SHP77 (cell line): ENCODE measurements at regions not wholly inside any gene's neighbourhood (a gene's known extent, or its start where the extent isn't known, plus 50 kb on each side); places are given as distances from the start of the nearest gene placed in this dataset.
"Not testable (repeated sequence)": the region's sequence is repeated elsewhere in the genome, so short reads cannot be mapped to it uniquely, and the experiment has no call there.

Source experiments
- DNase-seq, 2 experiments: peaks; one replicate each; lab custom pipeline; 2025; lab: John Stamatoyannopoulos, UW

GRCh38 chr9:100813871-100814270, 214.7 kb upstream of the PLPPR1 start:
- no peak for DNase-seq

- no peak for DNase-seq
Observed at GRCh38 chr9:100819980-100820379, 208.5 kb upstream of the PLPPR1 start.

GRCh38 chr9:100833035-100833434, 195.5 kb upstream of the PLPPR1 start:
- not testable (repeated sequence) for DNase-seq

- DNase-seq, result no peak
Observed at GRCh38 chr9:100838857-100839256, 189.7 kb upstream of the PLPPR1 start.

- no peak for DNase-seq
Observed at GRCh38 chr9:100848726-100849125, 179.8 kb upstream of the PLPPR1 start.

GRCh38 chr9:100852088-100852487, 176.4 kb upstream of the PLPPR1 start:
- DNase-seq, result no peak

GRCh38 chr9:100856238-100856637, 172.3 kb upstream of the PLPPR1 start:
- no peak for DNase-seq

GRCh38 chr9:100865111-100865510, 163.4 kb upstream of the PLPPR1 start:
- DNase-seq, result no peak

- DNase-seq, result no peak
Observed at GRCh38 chr9:100865648-100866047, 162.9 kb upstream of the PLPPR1 start.

GRCh38 chr9:100869326-100869725, 159.2 kb upstream of the PLPPR1 start:
- DNase-seq, result no peak

- no peak for DNase-seq
Observed at GRCh38 chr9:100879884-100880283, 148.6 kb upstream of the PLPPR1 start.

- DNase-seq, result no peak
Observed at GRCh38 chr9:100880284-100880683, 148.2 kb upstream of the PLPPR1 start.

- DNase-seq, result no peak
Observed at GRCh38 chr9:100884518-100884917, 144.0 kb upstream of the PLPPR1 start.

GRCh38 chr9:100890321-100890720, 138.2 kb upstream of the PLPPR1 start:
- DNase-seq, result no peak

GRCh38 chr9:100911273-100911672, 117.3 kb upstream of the PLPPR1 start:
- no peak for DNase-seq

GRCh38 chr9:100913257-100913656, 115.3 kb upstream of the PLPPR1 start:
- no peak for DNase-seq

- DNase-seq, result no peak
Observed at GRCh38 chr9:100914266-100914665, 114.3 kb upstream of the PLPPR1 start.

GRCh38 chr9:100919506-100919905, 109.0 kb upstream of the PLPPR1 start:
- DNase-seq, result no peak

- DNase-seq, result no peak
Observed at GRCh38 chr9:100926366-100926765, 102.2 kb upstream of the PLPPR1 start.

- no peak for DNase-seq
Observed at GRCh38 chr9:100927763-100928162, 100.8 kb upstream of the PLPPR1 start.

GRCh38 chr9:100933656-100934055, 94.9 kb upstream of the PLPPR1 start:
- no peak for DNase-seq

- no peak for DNase-seq
Observed at GRCh38 chr9:100937382-100937781, 91.1 kb upstream of the PLPPR1 start.

GRCh38 chr9:100938507-100938906, 90.0 kb upstream of the PLPPR1 start:
- DNase-seq, result no peak

- no peak for DNase-seq
Observed at GRCh38 chr9:100939636-100940035, 88.9 kb upstream of the PLPPR1 start.

- no peak for DNase-seq
Observed at GRCh38 chr9:100959226-100959625, 69.3 kb upstream of the PLPPR1 start.
